ENCODE measurements at regions not wholly inside any gene's neighbourhood (a gene's known extent, or its start where the extent isn't known, plus 50 kb on each side); places are given as distances from the start of the nearest gene placed in this dataset.

DNA sequence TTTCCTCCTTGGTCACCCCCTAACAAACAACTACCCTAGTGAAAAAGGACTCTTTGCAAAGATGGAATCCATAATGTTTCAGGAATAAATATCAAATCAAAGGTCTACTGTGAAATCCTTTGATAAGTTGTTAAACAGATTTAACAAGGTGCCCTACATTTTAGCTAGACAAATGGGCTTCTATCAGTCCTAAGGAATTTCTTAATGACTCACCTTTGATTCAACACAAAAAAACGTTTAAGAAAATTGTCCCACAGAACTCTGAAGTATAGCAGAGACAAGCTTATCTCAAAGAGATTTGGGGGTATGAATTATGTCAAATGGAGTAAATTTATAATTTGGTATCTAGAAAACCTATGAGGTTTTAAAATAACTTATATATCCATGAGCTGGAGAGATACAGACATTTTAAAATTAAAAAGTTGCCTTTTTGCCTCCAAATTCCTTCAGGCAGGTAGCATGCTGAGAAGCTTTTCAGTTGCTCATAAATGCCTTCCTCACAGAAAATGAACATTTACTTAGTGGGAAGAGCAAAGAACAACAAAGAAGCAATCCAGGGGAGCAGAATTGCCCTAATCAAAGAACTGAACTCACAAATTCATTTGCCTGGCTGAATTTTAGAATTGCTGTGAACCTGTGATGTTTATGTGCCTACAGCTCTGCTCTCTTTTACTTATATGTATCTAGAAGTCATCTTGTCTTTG lies 649.3 kb downstream of the STPG2 start:
- Histone ChIP-seq H3K9me3 (ENCODE audit: low read length) (no peaks in the 10 kb centered on the region), H3K27me3 (ENCODE audit: insufficient read depth, low read length) (no peaks in the 10 kb centered on the region), H3K79me2 (ENCODE audit: insufficient read depth, low read length) (no peaks in the 10 kb centered on the region), H3K9me2 (ENCODE audit: low read depth, low read length) (no peaks in the 10 kb centered on the region), H3K4me1 (ENCODE audit: insufficient read depth, low read length, severe bottlenecking) (no peaks in the 10 kb centered on the region), H3K9ac (ENCODE audit: low read length) (no peak overlapping the region), H3F3A (ENCODE audit: insufficient read depth, low read length) (no peaks in the 10 kb centered on the region), H3K27ac (ENCODE audit: low read depth, low read length, poor library complexity, severe bottlenecking) (no peak overlapping the region), H2AFZ (ENCODE audit: low read length) (no peak overlapping the region), H3K4me3 (ENCODE audit: low read depth, low read length, poor library complexity, severe bottlenecking) (no peak overlapping the region), H3K4me2 (ENCODE audit: low read length) (no peak overlapping the region), H3K36me3 (ENCODE audit: insufficient read depth, low read length) (no peaks in the 10 kb centered on the region), H4K20me1 (ENCODE audit: insufficient read depth, low read length) (no peaks in the 10 kb centered on the region)
- TF ChIP-seq EZH2 (IDR thresholded peaks at IDR 0.05; ENCODE audit: borderline replicate concordance, low read length) = no peak
- TF ChIP-seq, protein P1, sequence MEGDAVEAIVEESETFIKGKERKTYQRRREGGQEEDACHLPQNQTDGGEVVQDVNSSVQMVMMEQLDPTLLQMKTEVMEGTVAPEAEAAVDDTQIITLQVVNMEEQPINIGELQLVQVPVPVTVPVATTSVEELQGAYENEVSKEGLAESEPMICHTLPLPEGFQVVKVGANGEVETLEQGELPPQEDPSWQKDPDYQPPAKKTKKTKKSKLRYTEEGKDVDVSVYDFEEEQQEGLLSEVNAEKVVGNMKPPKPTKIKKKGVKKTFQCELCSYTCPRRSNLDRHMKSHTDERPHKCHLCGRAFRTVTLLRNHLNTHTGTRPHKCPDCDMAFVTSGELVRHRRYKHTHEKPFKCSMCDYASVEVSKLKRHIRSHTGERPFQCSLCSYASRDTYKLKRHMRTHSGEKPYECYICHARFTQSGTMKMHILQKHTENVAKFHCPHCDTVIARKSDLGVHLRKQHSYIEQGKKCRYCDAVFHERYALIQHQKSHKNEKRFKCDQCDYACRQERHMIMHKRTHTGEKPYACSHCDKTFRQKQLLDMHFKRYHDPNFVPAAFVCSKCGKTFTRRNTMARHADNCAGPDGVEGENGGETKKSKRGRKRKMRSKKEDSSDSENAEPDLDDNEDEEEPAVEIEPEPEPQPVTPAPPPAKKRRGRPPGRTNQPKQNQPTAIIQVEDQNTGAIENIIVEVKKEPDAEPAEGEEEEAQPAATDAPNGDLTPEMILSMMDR (IDR thresholded peaks at IDR 0.05; ENCODE audit: low read length) = no peak

DNA sequence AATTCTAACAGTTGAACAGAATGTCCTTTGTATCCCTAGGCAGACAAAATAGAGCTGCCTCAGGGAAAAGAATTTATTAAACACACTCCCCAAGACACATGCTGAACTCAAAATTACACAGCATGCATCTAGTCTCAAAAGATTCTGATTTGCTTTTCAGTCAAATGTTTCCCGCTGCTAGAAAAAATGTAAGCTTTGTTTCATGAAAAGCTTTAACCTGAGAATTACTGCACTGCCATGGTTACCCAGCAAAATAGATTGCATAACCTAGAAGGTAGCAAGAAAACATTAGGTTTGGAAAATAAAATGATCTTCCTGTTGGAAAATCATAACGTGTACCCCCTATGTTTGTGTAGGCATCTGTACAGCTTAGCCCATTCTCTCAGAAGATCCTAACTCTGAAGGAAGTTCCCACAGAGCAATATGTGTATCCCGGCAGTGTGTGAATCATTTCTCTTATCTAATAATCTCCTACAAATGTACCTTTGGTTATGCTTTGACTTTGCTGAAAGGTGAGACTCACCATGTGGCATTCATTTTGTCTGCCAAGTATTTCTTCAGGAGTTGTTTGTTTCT lies 646.9 kb downstream of the STPG2 start:
- Histone ChIP-seq H2AFZ (ENCODE audit: low read length) (no peak overlapping the region), H4K20me1 (ENCODE audit: insufficient read depth, low read length) (no peaks in the 10 kb centered on the region), H3K4me1 (ENCODE audit: insufficient read depth, low read length, severe bottlenecking) (no peaks in the 10 kb centered on the region), H3K27me3 (ENCODE audit: insufficient read depth, low read length) (no peaks in the 10 kb centered on the region), H3K9me2 (ENCODE audit: low read depth, low read length) (no peaks in the 10 kb centered on the region), H3F3A (ENCODE audit: insufficient read depth, low read length) (no peaks in the 10 kb centered on the region), H3K4me2 (ENCODE audit: low read length) (no peak overlapping the region), H3K36me3 (ENCODE audit: insufficient read depth, low read length) (no peaks in the 10 kb centered on the region), H3K79me2 (ENCODE audit: insufficient read depth, low read length) (no peaks in the 10 kb centered on the region), H3K4me3 (ENCODE audit: low read depth, low read length, poor library complexity, severe bottlenecking) (no peak overlapping the region), H3K9me3 (ENCODE audit: low read length) (no peaks in the 10 kb centered on the region), H3K9ac (ENCODE audit: low read length) (no peak overlapping the region), H3K27ac (ENCODE audit: low read depth, low read length, poor library complexity, severe bottlenecking) (no peak overlapping the region)
- TF ChIP-seq, protein P1 (IDR thresholded peaks at IDR 0.05; ENCODE audit: low read length) = no peak
- TF ChIP-seq EZH2 (IDR thresholded peaks at IDR 0.05; ENCODE audit: borderline replicate concordance, low read length) = no peak

DNA sequence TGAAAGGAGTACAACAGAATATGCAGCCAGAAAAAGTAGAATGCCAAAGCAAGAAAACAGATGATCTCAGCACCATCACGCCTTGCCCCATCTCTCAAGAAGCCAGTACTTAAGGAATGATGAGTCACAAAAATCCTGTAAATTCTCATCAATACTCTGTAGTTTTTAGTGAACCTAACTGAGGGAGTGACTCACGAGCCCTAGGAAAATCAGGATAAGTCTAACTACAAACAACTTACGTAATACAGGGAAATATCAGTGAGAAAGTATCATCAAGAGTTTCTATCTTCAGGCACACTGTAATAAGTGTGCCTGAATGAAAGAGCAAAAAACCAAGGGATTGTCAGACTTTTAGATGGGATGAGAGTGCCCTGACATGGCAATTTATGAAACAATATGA lies 644.4 kb downstream of the STPG2 start:
- Histone ChIP-seq H3K27me3 (ENCODE audit: insufficient read depth, low read length) (no peaks in the 10 kb centered on the region), H3K36me3 (ENCODE audit: insufficient read depth, low read length) (no peaks in the 10 kb centered on the region), H3K4me3 (ENCODE audit: low read depth, low read length, poor library complexity, severe bottlenecking) (no peak overlapping the region), H3K9me3 (ENCODE audit: low read length) (no peaks in the 10 kb centered on the region), H3K9me2 (ENCODE audit: low read depth, low read length) (no peaks in the 10 kb centered on the region), H3F3A (ENCODE audit: insufficient read depth, low read length) (no peaks in the 10 kb centered on the region), H3K79me2 (ENCODE audit: insufficient read depth, low read length) (no peaks in the 10 kb centered on the region), H3K9ac (ENCODE audit: low read length) (no peak overlapping the region), H4K20me1 (ENCODE audit: insufficient read depth, low read length) (no peaks in the 10 kb centered on the region), H3K4me1 (ENCODE audit: insufficient read depth, low read length, severe bottlenecking) (no peaks in the 10 kb centered on the region), H3K4me2 (ENCODE audit: low read length) (no peak overlapping the region), H2AFZ (ENCODE audit: low read length) (no peak overlapping the region), H3K27ac (ENCODE audit: low read depth, low read length, poor library complexity, severe bottlenecking) (no peak overlapping the region)
- TF ChIP-seq, protein P1 (IDR thresholded peaks at IDR 0.05; ENCODE audit: low read length) = no peak
- TF ChIP-seq EZH2 (IDR thresholded peaks at IDR 0.05; ENCODE audit: borderline replicate concordance, low read length) = no peak
